ENCODE measurements at regions not wholly inside any gene's neighbourhood (a gene's known extent, or its start where the extent isn't known, plus 50 kb on each side); places are given as distances from the start of the nearest gene placed in this dataset.

DNA sequence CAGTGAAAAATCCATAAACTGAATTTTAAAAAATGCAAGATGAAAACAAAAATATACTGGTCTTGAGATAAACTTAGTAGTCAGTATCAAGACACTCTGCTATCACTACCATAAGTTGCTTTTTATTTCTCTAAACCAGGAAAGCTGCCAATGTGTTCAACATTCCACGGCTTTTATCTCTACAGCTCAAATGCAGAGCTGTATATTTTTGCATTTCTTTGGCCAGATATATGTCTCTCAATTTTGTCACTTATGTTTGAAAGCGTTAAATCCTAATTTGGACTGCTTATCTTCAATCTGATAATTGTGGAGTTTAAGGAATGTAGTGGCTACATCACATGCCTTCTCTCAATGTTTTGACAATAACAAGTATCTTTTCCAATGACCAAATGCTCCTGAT is 609.5 kb downstream of the EPHA4 start (continued):
- TF ChIP-seq, protein P1, sequence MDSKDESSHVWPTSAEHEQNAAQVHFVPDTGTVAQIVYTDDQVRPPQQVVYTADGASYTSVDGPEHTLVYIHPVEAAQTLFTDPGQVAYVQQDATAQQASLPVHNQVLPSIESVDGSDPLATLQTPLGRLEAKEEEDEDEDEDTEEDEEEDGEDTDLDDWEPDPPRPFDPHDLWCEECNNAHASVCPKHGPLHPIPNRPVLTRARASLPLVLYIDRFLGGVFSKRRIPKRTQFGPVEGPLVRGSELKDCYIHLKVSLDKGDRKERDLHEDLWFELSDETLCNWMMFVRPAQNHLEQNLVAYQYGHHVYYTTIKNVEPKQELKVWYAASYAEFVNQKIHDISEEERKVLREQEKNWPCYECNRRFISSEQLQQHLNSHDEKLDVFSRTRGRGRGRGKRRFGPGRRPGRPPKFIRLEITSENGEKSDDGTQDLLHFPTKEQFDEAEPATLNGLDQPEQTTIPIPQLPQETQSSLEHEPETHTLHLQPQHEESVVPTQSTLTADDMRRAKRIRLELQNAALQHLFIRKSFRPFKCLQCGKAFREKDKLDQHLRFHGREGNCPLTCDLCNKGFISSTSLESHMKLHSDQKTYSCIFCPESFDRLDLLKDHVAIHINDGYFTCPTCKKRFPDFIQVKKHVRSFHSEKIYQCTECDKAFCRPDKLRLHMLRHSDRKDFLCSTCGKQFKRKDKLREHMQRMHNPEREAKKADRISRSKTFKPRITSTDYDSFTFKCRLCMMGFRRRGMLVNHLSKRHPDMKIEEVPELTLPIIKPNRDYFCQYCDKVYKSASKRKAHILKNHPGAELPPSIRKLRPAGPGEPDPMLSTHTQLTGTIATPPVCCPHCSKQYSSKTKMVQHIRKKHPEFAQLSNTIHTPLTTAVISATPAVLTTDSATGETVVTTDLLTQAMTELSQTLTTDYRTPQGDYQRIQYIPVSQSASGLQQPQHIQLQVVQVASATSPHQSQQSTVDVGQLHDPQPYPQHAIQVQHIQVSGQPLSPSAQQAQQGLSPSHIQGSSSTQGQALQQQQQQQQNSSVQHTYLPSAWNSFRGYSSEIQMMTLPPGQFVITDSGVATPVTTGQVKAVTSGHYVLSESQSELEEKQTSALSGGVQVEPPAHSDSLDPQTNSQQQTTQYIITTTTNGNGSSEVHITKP (IDR thresholded peaks at IDR 0.05; ENCODE audit: partially characterized antibody), result no peak
- TF ChIP-seq CHCHD3 (CRISPR knock-in tag; IDR thresholded peaks at IDR 0.05) (no peak), HSF4 (CRISPR knock-in tag; IDR thresholded peaks at IDR 0.05; ENCODE audit: borderline replicate concordance) (no peak), ZNF75A (CRISPR knock-in tag; IDR thresholded peaks at IDR 0.05) (no peak), PYGO2 (tag; IDR thresholded peaks at IDR 0.05) (no peak), PURB (CRISPR knock-in tag; IDR thresholded peaks at IDR 0.05; ENCODE audit: low read depth) (no peak), NONO (IDR thresholded peaks at IDR 0.05; ENCODE audit: low read depth in 2 of 2, low read length in 1 of 2) (no peak)
- TF ChIP-seq, protein P2, sequence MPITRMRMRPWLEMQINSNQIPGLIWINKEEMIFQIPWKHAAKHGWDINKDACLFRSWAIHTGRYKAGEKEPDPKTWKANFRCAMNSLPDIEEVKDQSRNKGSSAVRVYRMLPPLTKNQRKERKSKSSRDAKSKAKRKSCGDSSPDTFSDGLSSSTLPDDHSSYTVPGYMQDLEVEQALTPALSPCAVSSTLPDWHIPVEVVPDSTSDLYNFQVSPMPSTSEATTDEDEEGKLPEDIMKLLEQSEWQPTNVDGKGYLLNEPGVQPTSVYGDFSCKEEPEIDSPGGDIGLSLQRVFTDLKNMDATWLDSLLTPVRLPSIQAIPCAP (CRISPR knock-in tag; IDR thresholded peaks at IDR 0.05; ENCODE audit: borderline replicate concordance), result no peak
- TF ChIP-seq, protein P3, sequence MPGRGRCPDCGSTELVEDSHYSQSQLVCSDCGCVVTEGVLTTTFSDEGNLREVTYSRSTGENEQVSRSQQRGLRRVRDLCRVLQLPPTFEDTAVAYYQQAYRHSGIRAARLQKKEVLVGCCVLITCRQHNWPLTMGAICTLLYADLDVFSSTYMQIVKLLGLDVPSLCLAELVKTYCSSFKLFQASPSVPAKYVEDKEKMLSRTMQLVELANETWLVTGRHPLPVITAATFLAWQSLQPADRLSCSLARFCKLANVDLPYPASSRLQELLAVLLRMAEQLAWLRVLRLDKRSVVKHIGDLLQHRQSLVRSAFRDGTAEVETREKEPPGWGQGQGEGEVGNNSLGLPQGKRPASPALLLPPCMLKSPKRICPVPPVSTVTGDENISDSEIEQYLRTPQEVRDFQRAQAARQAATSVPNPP (IDR thresholded peaks at IDR 0.05; ENCODE audit: borderline replicate concordance, insufficient read depth, insufficient read length), result no peak

Measured in K562 (cell line).